D721Med (cell line): ENCODE measurements at regions not wholly inside any gene's neighbourhood (a gene's known extent, or its start where the extent isn't known, plus 50 kb on each side); places are given as distances from the start of the nearest gene placed in this dataset.
"Not testable (repeated sequence)": the region's sequence is repeated elsewhere in the genome, so short reads cannot be mapped to it uniquely, and the experiment has no call there.

Experiments
- DNase-seq: peaks from one replicate; pipeline ENCODE4 v3.0.0; 2011; ENCODE audit warnings: low spot score; ENCODE audit not compliant: insufficient read length
- FAIRE-seq: peaks from 2 replicates; lab custom pipeline; 2011; peaks lifted over from hg19 to GRCh38; lab: Jason Lieb, UNC
- CTCF ChIP-seq: IDR thresholded peaks from 2 replicates; pipeline ENCODE4 v1.5.1; 2012; ENCODE audit warnings: mild to moderate bottlenecking, control low read depth; ENCODE audit not compliant: insufficient read depth; ENCODE audit errors: missing control alignments

- DNase-seq, result no peak
- no peak for TF ChIP-seq CTCF
- no peak for FAIRE-seq
Observed at GRCh38 chr2:67896076-67896475, 166.7 kb downstream of the C1D start.

- TF ChIP-seq CTCF, result no peak
- DNase-seq (no peak), FAIRE-seq (no peak)
Observed at GRCh38 chr2:67896476-67896875, 166.3 kb downstream of the C1D start.

GRCh38 chr2:67898595-67898994 lies 164.2 kb downstream of the C1D start:
- DNase-seq (no peak), FAIRE-seq (no peak)
- TF ChIP-seq CTCF, result no peak

DNA sequence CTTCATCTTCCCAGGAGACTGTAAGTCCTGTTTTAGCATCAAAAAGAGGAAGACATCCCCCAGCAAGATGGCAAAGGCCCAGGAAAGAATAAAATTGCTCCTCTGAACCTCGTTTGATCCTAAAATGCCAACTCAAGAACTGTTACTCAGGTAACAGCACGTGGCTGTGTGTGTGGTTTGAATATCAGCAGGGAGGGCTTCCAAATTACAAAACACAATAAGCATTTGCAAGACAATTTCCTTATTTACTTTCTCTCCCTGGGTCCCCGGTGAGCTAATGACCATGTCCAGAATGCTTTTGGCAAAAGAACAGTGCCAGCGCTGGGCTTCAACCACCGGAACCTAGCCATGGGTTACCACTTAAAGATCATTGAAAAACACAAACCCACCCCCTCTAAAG lies 163.6 kb downstream of the C1D start:
- TF ChIP-seq CTCF, result no peak
- DNase-seq (no peak), FAIRE-seq (no peak)

GRCh38 chr2:67900826-67901225 lies 162.0 kb downstream of the C1D start:
- FAIRE-seq (no peak), DNase-seq (no peak)
- no peak for TF ChIP-seq CTCF

DNA sequence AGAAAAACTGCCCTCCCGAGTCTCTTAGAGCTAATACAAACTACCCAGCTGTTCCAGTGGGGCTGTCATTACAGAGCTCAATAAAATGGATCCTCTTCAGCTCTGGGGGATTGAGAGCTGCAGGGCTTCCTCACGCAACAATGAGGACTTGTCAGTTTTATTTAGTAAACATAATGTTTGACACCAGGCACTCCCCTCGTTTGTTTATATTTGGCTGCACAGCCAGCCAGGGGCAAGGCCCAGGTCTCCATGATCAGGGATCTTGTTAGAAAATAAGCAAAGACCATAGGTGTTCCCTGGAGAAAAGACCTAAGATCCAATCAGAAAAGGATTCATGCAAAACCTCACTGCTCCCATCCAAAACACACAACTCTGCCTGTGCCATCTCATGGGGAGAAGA lies 158.2 kb downstream of the C1D start:
- DNase-seq (no peak), FAIRE-seq (no peak)
- TF ChIP-seq CTCF, result no peak

- TF ChIP-seq CTCF, result no peak
- FAIRE-seq (no peak), DNase-seq (no peak)
Observed at GRCh38 chr2:67904966-67905365, 157.8 kb downstream of the C1D start.

DNA sequence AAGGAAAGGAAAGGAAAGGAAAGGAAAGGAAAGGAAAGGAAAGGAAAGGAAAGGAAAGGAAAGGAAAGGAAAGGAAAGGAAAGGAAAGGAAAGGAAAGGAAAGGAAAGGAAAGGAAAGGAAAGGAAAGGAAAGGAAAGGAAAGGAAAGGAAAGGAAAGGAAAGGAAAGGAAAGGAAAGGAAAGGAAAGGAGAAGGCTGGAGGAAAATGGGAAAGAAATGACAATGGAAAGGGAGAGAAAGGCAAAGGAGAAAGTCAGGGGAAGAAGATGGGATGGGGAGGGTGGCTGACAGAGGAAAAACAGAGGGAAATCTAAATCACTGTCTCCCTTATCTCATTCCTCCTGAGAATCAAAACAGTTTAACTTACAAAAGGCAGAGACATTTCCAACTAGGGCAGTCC lies 156.3 kb downstream of the C1D start:
- DNase-seq, FAIRE-seq: not testable (repeated sequence)
